ENCODE measurements at regions not wholly inside any gene's neighbourhood (a gene's known extent, or its start where the extent isn't known, plus 50 kb on each side); places are given as distances from the start of the nearest gene placed in this dataset.
A peak's percentile ranks its signal among the peaks of the same experiment; 100 is the strongest.

GRCh38 chrX:82127228-82128123 lies 925.6 kb downstream of the SH3BGRL start:
- DNase-seq = peak; percentile 10
- Mint-ChIP-seq H3K4me3 (no peak overlapping the region), H3K4me1 (peaks cover 7% of the 10 kb centered on the region), H3K27ac (no peak overlapping the region), H3K36me3 (ENCODE audit: low read depth) (no peaks in the 10 kb centered on the region), H3K27me3 (no peaks in the 10 kb centered on the region), H3K9me3 (no peaks in the 10 kb centered on the region)
- POLR2A ChIA-PET = no interaction called here
- CTCF ChIA-PET = no interaction called here

GRCh38 chrX:82134378-82134777 lies 932.5 kb downstream of the SH3BGRL start:
- ChIA-PET CTCF (no interaction called here), POLR2A (no interaction called here)
- Mint-ChIP-seq H3K4me3 (no peak overlapping the region), H3K4me1 (peaks cover 7% of the 10 kb centered on the region), H3K27ac (no peak overlapping the region), H3K27me3 (no peaks in the 10 kb centered on the region), H3K36me3 (ENCODE audit: low read depth) (no peaks in the 10 kb centered on the region), H3K9me3 (peaks cover 10% of the 10 kb centered on the region)
- DNase-seq = no peak

- Mint-ChIP-seq H3K27me3 (no peaks in the 10 kb centered on the region), H3K4me3 (no peak overlapping the region), H3K9me3 (peaks cover 12% of the 10 kb centered on the region), H3K27ac (peak overlapping the region; percentile 50), H3K36me3 (ENCODE audit: low read depth) (no peaks in the 10 kb centered on the region), H3K4me1 (peaks cover 13% of the 10 kb centered on the region)
- CTCF ChIA-PET = no interaction called here
- POLR2A ChIA-PET = no interaction called here
- DNase-seq = peak; percentile 37
Measured at GRCh38 chrX:82141942-82142341, 940.0 kb downstream of the SH3BGRL start.

- Mint-ChIP-seq H3K9me3 (peaks cover 3% of the 10 kb centered on the region), H3K4me3 (no peak overlapping the region)
- CTCF ChIA-PET = no interaction called here
Measured at GRCh38 chrX:82161195-82161594, 959.3 kb downstream of the SH3BGRL start.

GRCh38 chrX:82163701-82164100 lies 961.8 kb downstream of the SH3BGRL start:
- no peaks in the 10 kb centered on the region for H3K36me3 Mint-ChIP-seq (ENCODE audit: low read depth)
- no peak overlapping the region for H3K27ac Mint-ChIP-seq
- ChIA-PET CTCF (no interaction called here), POLR2A (no interaction called here)
- no peak overlapping the region for H3K4me3 Mint-ChIP-seq
- peaks cover 7% of the 10 kb centered on the region for H3K9me3 Mint-ChIP-seq
- DNase-seq = no peak
- H3K4me1 Mint-ChIP-seq = no peaks in the 10 kb centered on the region
- H3K27me3 Mint-ChIP-seq = no peaks in the 10 kb centered on the region

More at GRCh38 chrX:82161195-82161594, 959.3 kb downstream of the SH3BGRL start:
- Mint-ChIP-seq H3K27ac (no peak overlapping the region), H3K27me3 (no peaks in the 10 kb centered on the region), H3K36me3 (ENCODE audit: low read depth) (no peaks in the 10 kb centered on the region), H3K4me1 (no peaks in the 10 kb centered on the region)
- POLR2A ChIA-PET = no interaction called here
- DNase-seq = no peak

GRCh38 chrX:82196866-82197265 lies 995.0 kb downstream of the SH3BGRL start:
- Mint-ChIP-seq H3K4me3 (no peak overlapping the region), H3K27ac (no peak overlapping the region), H3K9me3 (no peaks in the 10 kb centered on the region), H3K4me1 (no peaks in the 10 kb centered on the region), H3K27me3 (no peaks in the 10 kb centered on the region), H3K36me3 (ENCODE audit: low read depth) (no peaks in the 10 kb centered on the region)
- POLR2A ChIA-PET = no interaction called here
- DNase-seq = no peak
- CTCF ChIA-PET = no interaction called here

GRCh38 chrX:82208975-82209374 lies 1007.1 kb downstream of the SH3BGRL start:
- Mint-ChIP-seq H3K9me3 (no peaks in the 10 kb centered on the region), H3K36me3 (ENCODE audit: low read depth) (no peaks in the 10 kb centered on the region), H3K27ac (no peak overlapping the region), H3K4me3 (no peak overlapping the region), H3K4me1 (no peaks in the 10 kb centered on the region), H3K27me3 (no peaks in the 10 kb centered on the region)
- ChIA-PET POLR2A (no interaction called here), CTCF (no interaction called here)
- no peak for DNase-seq

GRCh38 chrX:82218361-82218760 lies 1016.5 kb downstream of the SH3BGRL start:
- Mint-ChIP-seq H3K4me1 (no peaks in the 10 kb centered on the region), H3K27me3 (no peaks in the 10 kb centered on the region), H3K27ac (no peak overlapping the region), H3K36me3 (ENCODE audit: low read depth) (no peaks in the 10 kb centered on the region), H3K4me3 (no peak overlapping the region), H3K9me3 (no peaks in the 10 kb centered on the region)
- DNase-seq = no peak
- ChIA-PET CTCF (interaction anchor here (0.6 kb wide), 1 partner anchor 130 kb away, joined by 3 read pairs; no protein-coding TSS in a partner anchor), POLR2A (no interaction called here)

GRCh38 chrX:82219129-82219528 lies 1017.2 kb downstream of the SH3BGRL start:
- no peak overlapping the region for H3K4me3 Mint-ChIP-seq
- CTCF ChIA-PET = no interaction called here

GRCh38 chrX:82224961-82225360 lies 1023.1 kb downstream of the SH3BGRL start:
- no peaks in the 10 kb centered on the region for H3K36me3 Mint-ChIP-seq (ENCODE audit: low read depth)
- ChIA-PET CTCF (no interaction called here), POLR2A (no interaction called here)
- no peak overlapping the region for H3K4me3 Mint-ChIP-seq
- H3K9me3 Mint-ChIP-seq = peaks cover 2% of the 10 kb centered on the region
- H3K27ac Mint-ChIP-seq = no peak overlapping the region
- H3K4me1 Mint-ChIP-seq = no peaks in the 10 kb centered on the region
- no peak for DNase-seq
- H3K27me3 Mint-ChIP-seq = no peaks in the 10 kb centered on the region

More at GRCh38 chrX:82219129-82219528, 1017.2 kb downstream of the SH3BGRL start:
- H3K9me3 Mint-ChIP-seq = no peaks in the 10 kb centered on the region
- no peak overlapping the region for H3K27ac Mint-ChIP-seq
- POLR2A ChIA-PET = no interaction called here
- no peaks in the 10 kb centered on the region for H3K36me3 Mint-ChIP-seq (ENCODE audit: low read depth)
- H3K4me1 Mint-ChIP-seq = no peaks in the 10 kb centered on the region
- DNase-seq = no peak
- no peaks in the 10 kb centered on the region for H3K27me3 Mint-ChIP-seq

GRCh38 chrX:82230013-82230412 lies 1028.1 kb downstream of the SH3BGRL start:
- no peak overlapping the region for H3K27ac Mint-ChIP-seq
- ChIA-PET POLR2A (no interaction called here), CTCF (no interaction called here)
- H3K4me1 Mint-ChIP-seq = no peaks in the 10 kb centered on the region
- H3K36me3 Mint-ChIP-seq (ENCODE audit: low read depth) = no peaks in the 10 kb centered on the region
- no peaks in the 10 kb centered on the region for H3K9me3 Mint-ChIP-seq
- DNase-seq = no peak
- no peak overlapping the region for H3K4me3 Mint-ChIP-seq
- no peaks in the 10 kb centered on the region for H3K27me3 Mint-ChIP-seq

- ChIA-PET POLR2A (no interaction called here), CTCF (interaction anchor here (0.6 kb wide), 1 partner anchor 33 kb away, joined by 3 read pairs; no protein-coding TSS in a partner anchor)
- Mint-ChIP-seq H3K36me3 (ENCODE audit: low read depth) (no peaks in the 10 kb centered on the region), H3K27me3 (no peaks in the 10 kb centered on the region), H3K4me1 (no peaks in the 10 kb centered on the region), H3K4me3 (no peak overlapping the region), H3K9me3 (peaks cover 4% of the 10 kb centered on the region), H3K27ac (no peak overlapping the region)
- no peak for DNase-seq
Measured at GRCh38 chrX:82232679-82233078, 1030.8 kb downstream of the SH3BGRL start.

GRCh38 chrX:82237328-82237727 lies 1035.4 kb downstream of the SH3BGRL start:
- H3K4me1 Mint-ChIP-seq = no peaks in the 10 kb centered on the region

More at GRCh38 chrX:82237328-82237727, 1035.4 kb downstream of the SH3BGRL start:
- H3K36me3 Mint-ChIP-seq (ENCODE audit: low read depth) = no peaks in the 10 kb centered on the region
- no peak overlapping the region for H3K4me3 Mint-ChIP-seq
- no peaks in the 10 kb centered on the region for H3K27me3 Mint-ChIP-seq
- ChIA-PET CTCF (no interaction called here), POLR2A (no interaction called here)
- no peak overlapping the region for H3K27ac Mint-ChIP-seq
- no peak for DNase-seq
- peaks cover 9% of the 10 kb centered on the region for H3K9me3 Mint-ChIP-seq
